ENCODE measurements at regions not wholly inside any gene's neighbourhood (a gene's known extent, or its start where the extent isn't known, plus 50 kb on each side); places are given as distances from the start of the nearest gene placed in this dataset.

DNA sequence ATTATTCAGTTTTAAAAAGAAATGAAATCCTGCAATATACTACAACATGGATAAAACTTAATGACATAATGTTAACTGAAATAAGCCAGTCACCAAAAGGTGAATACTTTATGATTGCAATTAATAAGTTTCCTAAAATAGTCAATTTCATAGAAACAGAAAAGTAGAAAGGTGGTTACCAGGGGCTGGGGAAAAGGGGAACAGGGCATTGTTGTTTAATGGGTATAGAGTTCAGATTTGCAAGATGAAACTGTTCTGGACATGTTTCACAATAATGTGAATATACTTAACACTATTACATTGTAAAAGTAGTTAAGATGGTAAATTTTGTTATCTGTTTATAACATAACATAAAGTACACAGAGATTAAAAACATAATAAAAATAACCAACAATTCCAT lies 550.9 kb downstream of the CCER1 start:
- TF ChIP-seq, protein P1, sequence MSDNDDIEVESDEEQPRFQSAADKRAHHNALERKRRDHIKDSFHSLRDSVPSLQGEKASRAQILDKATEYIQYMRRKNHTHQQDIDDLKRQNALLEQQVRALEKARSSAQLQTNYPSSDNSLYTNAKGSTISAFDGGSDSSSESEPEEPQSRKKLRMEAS (IDR thresholded peaks at IDR 0.05): no peak
- TF ChIP-seq, protein P2, sequence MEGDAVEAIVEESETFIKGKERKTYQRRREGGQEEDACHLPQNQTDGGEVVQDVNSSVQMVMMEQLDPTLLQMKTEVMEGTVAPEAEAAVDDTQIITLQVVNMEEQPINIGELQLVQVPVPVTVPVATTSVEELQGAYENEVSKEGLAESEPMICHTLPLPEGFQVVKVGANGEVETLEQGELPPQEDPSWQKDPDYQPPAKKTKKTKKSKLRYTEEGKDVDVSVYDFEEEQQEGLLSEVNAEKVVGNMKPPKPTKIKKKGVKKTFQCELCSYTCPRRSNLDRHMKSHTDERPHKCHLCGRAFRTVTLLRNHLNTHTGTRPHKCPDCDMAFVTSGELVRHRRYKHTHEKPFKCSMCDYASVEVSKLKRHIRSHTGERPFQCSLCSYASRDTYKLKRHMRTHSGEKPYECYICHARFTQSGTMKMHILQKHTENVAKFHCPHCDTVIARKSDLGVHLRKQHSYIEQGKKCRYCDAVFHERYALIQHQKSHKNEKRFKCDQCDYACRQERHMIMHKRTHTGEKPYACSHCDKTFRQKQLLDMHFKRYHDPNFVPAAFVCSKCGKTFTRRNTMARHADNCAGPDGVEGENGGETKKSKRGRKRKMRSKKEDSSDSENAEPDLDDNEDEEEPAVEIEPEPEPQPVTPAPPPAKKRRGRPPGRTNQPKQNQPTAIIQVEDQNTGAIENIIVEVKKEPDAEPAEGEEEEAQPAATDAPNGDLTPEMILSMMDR (IDR thresholded peaks at IDR 0.05; ENCODE audit: low read depth, low read length, missing input control): no peak
- TF ChIP-seq EGR1 (IDR thresholded peaks at IDR 0.05; ENCODE audit: low read depth in 2 of 2) (no peak), JUND (IDR thresholded peaks at IDR 0.05) (no peak), GABPA (IDR thresholded peaks at IDR 0.05 in 1 of 2, conservative IDR thresholded peaks at IDR 0.05 in 1 of 2) (no peak), RAD21 (IDR thresholded peaks at IDR 0.05) (no peak), RXRA (IDR thresholded peaks at IDR 0.05) (no peak), SP1 (IDR thresholded peaks at IDR 0.05) (no peak), YY1 (IDR thresholded peaks at IDR 0.05) (no peak), TAF1 (conservative IDR thresholded peaks at IDR 0.05) (no peak), FOXA1 (IDR thresholded peaks at IDR 0.05) (no peak)
- TF ChIP-seq, protein P3, sequence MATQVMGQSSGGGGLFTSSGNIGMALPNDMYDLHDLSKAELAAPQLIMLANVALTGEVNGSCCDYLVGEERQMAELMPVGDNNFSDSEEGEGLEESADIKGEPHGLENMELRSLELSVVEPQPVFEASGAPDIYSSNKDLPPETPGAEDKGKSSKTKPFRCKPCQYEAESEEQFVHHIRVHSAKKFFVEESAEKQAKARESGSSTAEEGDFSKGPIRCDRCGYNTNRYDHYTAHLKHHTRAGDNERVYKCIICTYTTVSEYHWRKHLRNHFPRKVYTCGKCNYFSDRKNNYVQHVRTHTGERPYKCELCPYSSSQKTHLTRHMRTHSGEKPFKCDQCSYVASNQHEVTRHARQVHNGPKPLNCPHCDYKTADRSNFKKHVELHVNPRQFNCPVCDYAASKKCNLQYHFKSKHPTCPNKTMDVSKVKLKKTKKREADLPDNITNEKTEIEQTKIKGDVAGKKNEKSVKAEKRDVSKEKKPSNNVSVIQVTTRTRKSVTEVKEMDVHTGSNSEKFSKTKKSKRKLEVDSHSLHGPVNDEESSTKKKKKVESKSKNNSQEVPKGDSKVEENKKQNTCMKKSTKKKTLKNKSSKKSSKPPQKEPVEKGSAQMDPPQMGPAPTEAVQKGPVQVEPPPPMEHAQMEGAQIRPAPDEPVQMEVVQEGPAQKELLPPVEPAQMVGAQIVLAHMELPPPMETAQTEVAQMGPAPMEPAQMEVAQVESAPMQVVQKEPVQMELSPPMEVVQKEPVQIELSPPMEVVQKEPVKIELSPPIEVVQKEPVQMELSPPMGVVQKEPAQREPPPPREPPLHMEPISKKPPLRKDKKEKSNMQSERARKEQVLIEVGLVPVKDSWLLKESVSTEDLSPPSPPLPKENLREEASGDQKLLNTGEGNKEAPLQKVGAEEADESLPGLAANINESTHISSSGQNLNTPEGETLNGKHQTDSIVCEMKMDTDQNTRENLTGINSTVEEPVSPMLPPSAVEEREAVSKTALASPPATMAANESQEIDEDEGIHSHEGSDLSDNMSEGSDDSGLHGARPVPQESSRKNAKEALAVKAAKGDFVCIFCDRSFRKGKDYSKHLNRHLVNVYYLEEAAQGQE (IDR thresholded peaks at IDR 0.05): no peak
- TF ChIP-seq, protein P4, sequence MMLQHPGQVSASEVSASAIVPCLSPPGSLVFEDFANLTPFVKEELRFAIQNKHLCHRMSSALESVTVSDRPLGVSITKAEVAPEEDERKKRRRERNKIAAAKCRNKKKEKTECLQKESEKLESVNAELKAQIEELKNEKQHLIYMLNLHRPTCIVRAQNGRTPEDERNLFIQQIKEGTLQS (IDR thresholded peaks at IDR 0.05): no peak
